ENCODE measurements at regions not wholly inside any gene's neighbourhood (a gene's known extent, or its start where the extent isn't known, plus 50 kb on each side); places are given as distances from the start of the nearest gene placed in this dataset.

DNA sequence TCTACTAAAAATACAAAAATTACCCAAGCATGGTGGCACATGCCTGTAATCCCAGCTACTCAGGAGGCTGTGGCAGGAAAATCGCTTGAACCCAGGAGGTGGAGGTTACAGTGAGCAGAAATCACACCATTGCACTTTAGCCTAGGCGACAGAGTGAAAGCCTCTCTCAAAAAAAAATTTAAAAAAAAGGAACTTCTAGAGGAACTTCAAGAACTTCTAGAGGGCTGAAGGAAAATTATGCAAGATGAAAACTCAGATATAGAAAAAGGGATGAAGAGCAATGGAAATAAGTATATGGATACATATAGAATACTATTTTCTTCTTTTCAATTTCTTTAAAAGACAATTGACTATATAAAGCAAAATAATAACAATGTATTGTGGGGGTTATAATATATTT, 51.2 kb upstream of the PRR5 start:
- Histone ChIP-seq H3K9me3 (ENCODE audit: control insufficient read depth, low read length) (no peaks in the 10 kb centered on the region), H3K79me2 (no peaks in the 10 kb centered on the region), H3K36me3 (ENCODE audit: control insufficient read depth, insufficient read depth, low read length) (no peaks in the 10 kb centered on the region), H3K4me3 (ENCODE audit: low read depth, low read length) (no peak overlapping the region), H3K27ac (no peak overlapping the region), H3K4me2 (ENCODE audit: low read length) (no peak overlapping the region), H3K4me1 (no peaks in the 10 kb centered on the region), H2AFZ (no peak overlapping the region), H3K9ac (no peak overlapping the region), H3K27me3 (ENCODE audit: control insufficient read depth, insufficient read depth, low read length) (no peaks in the 10 kb centered on the region)
- TF ChIP-seq, protein P1, sequence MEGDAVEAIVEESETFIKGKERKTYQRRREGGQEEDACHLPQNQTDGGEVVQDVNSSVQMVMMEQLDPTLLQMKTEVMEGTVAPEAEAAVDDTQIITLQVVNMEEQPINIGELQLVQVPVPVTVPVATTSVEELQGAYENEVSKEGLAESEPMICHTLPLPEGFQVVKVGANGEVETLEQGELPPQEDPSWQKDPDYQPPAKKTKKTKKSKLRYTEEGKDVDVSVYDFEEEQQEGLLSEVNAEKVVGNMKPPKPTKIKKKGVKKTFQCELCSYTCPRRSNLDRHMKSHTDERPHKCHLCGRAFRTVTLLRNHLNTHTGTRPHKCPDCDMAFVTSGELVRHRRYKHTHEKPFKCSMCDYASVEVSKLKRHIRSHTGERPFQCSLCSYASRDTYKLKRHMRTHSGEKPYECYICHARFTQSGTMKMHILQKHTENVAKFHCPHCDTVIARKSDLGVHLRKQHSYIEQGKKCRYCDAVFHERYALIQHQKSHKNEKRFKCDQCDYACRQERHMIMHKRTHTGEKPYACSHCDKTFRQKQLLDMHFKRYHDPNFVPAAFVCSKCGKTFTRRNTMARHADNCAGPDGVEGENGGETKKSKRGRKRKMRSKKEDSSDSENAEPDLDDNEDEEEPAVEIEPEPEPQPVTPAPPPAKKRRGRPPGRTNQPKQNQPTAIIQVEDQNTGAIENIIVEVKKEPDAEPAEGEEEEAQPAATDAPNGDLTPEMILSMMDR (IDR thresholded peaks at IDR 0.05), result no peak

DNA sequence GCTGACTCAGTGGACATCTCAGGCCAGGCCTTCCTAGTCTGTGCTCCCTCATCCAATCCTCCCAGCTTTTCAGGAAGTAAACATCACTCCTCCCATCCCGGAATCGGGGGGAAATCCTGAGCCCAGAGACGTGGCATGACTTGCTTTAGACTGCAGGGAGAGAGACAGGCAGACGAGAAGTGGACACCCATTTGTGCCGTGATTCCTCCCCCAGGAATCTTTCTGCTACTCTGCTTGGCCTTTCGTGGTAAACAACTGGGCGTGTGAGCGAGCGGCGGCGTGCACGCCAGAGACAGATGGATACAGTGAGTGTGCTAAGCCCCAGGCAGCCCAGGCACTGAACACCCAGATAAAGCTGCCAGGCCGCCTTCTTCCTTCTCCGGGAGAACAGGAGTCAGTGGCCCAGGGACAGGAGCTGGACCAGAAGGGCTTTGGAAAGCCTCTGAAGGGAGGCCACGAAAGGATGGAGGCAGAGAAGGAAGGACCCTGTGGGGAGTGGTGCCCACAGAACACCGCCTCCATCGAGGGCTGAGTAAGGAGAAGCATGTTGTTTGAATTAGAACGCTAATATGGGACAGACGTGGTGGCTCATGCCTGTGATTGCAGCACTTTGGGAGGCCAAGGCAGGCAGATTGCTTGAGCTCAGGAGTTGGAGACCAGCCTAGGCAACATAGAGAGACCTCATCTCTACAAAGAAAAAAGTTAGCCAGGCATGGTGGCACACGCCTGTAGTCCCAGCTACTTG, 53.0 kb upstream of the PRR5 start:
- no peaks in the 10 kb centered on the region for H3K36me3 ChIP-seq (ENCODE audit: control insufficient read depth, insufficient read depth, low read length)
- H3K9ac ChIP-seq, result no peak overlapping the region

DNA sequence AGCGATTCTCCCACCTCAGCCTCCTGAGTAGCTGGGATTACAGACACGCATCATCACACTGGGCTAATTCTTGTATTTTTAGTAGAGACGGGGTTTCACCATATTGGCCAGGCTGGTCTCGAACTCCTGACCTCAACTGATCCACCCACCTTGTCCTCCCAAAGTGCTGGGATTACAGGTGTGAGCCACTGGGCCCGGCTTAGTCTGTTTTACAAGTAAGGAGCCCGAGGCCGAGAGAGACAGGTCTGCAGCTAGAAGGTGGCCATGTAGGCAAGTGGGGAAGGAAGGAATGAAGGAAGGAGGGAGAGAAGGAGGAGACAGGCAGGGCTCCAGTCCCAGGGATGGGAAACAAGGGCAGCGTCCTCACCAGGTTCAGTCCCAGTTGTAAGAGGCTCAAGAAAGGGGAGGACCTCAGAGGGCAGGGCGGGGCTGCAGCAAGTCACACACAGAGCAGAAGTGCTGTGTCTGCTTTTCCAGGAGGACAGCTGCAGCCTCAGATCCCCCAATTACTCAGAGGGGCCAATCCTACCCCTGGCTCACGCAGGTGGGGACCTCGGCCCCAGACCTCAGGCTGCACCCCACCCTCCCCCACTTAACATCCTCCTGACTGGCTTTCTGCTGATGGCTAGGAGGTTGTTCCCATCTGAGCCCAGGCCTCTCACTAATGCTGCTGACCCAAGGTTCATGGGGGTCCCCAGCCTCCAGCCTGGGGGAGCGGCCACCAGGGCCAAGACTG, 53.8 kb upstream of the PRR5 start:
- TF ChIP-seq, protein P1 (IDR thresholded peaks at IDR 0.05), result no peak
- Histone ChIP-seq H2AFZ (no peak overlapping the region), H3K27ac (no peak overlapping the region), H3K27me3 (ENCODE audit: control insufficient read depth, insufficient read depth, low read length) (no peaks in the 10 kb centered on the region), H3K4me1 (no peaks in the 10 kb centered on the region), H3K36me3 (ENCODE audit: control insufficient read depth, insufficient read depth, low read length) (no peaks in the 10 kb centered on the region), H3K4me2 (ENCODE audit: low read length) (no peak overlapping the region), H3K9ac (no peak overlapping the region), H3K4me3 (ENCODE audit: low read depth, low read length) (no peak overlapping the region), H3K9me3 (ENCODE audit: control insufficient read depth, low read length) (no peaks in the 10 kb centered on the region), H3K79me2 (no peaks in the 10 kb centered on the region)

More for the DNA sequence above, 53.0 kb upstream of the PRR5 start:
- H3K4me3 ChIP-seq (ENCODE audit: low read depth, low read length), result no peak overlapping the region
- TF ChIP-seq, protein P1 (IDR thresholded peaks at IDR 0.05), result no peak
- H3K4me2 ChIP-seq (ENCODE audit: low read length), result no peak overlapping the region
- no peak overlapping the region for H2AFZ ChIP-seq
- no peaks in the 10 kb centered on the region for H3K79me2 ChIP-seq
- no peak overlapping the region for H3K27ac ChIP-seq
- no peaks in the 10 kb centered on the region for H3K27me3 ChIP-seq (ENCODE audit: control insufficient read depth, insufficient read depth, low read length)
- no peaks in the 10 kb centered on the region for H3K4me1 ChIP-seq
- no peaks in the 10 kb centered on the region for H3K9me3 ChIP-seq (ENCODE audit: control insufficient read depth, low read length)

DNA sequence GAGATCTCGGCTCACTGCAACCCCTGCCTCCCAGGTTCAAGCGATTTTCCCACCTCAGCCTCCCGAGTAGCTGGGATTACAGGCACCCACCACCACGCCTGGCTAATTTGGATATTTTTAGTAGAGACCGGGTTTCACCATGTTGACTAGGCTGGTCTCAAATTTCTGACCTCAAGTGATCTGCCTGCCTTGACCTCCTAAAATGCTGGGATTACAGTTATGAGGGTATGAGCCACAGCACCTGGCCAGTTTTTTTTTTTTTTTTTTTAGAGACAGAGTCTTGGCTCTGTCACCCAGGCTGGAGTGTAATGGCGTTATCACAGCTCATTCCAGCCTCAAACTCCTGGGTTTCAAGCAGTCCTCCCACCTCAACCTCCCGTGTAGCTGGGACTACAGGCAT, 54.9 kb upstream of the PRR5 start:
- Histone ChIP-seq H3K79me2 (no peaks in the 10 kb centered on the region), H3K27ac (no peak overlapping the region), H3K36me3 (ENCODE audit: control insufficient read depth, insufficient read depth, low read length) (no peaks in the 10 kb centered on the region), H3K4me1 (no peaks in the 10 kb centered on the region), H3K27me3 (ENCODE audit: control insufficient read depth, insufficient read depth, low read length) (no peaks in the 10 kb centered on the region), H3K9ac (no peak overlapping the region), H2AFZ (no peak overlapping the region), H3K4me2 (ENCODE audit: low read length) (no peak overlapping the region), H3K4me3 (ENCODE audit: low read depth, low read length) (no peak overlapping the region), H3K9me3 (ENCODE audit: control insufficient read depth, low read length) (no peaks in the 10 kb centered on the region)
- TF ChIP-seq, protein P1 (IDR thresholded peaks at IDR 0.05), result no peak
